KMS-11 (cell line): ENCODE measurements at regions not wholly inside any gene's neighbourhood (a gene's known extent, or its start where the extent isn't known, plus 50 kb on each side); places are given as distances from the start of the nearest gene placed in this dataset.

Source experiments
- H2AFZ ChIP-seq: fragments of 200-600 bp; sonication (generic); 2 replicates; pipeline ENCODE4 v1.6.1; 2016; ENCODE audit warnings: antibody characterized with exemption, mixed run types, low read depth
- H3K27ac ChIP-seq: fragments of 200-600 bp; sonication (generic); 2 replicates; pipeline ENCODE4 v1.6.1; 2016; ENCODE audit warnings: mild to moderate bottlenecking, mixed run types
- H3K27me3 ChIP-seq: fragments of 200-600 bp; sonication (generic); 2 replicates; pipeline ENCODE4 v1.6.1; 2017; ENCODE audit warnings: mild to moderate bottlenecking, low read depth, mixed run types, moderate library complexity; ENCODE audit not compliant: insufficient read depth
- H3K36me3 ChIP-seq: fragments of 200-600 bp; sonication (generic); 2 replicates; pipeline ENCODE4 v1.6.1; 2017; ENCODE audit warnings: mild to moderate bottlenecking, mixed run types; ENCODE audit not compliant: insufficient read depth
- H3K4me1 ChIP-seq: fragments of 200-600 bp; sonication (generic); 2 replicates; pipeline ENCODE4 v1.6.1; 2016; ENCODE audit warnings: mild to moderate bottlenecking, low read depth, mixed run types; ENCODE audit not compliant: poor library complexity, severe bottlenecking
- H3K4me2 ChIP-seq: fragments of 200-600 bp; sonication (generic); 2 replicates; pipeline ENCODE4 v1.7.0; 2016; ENCODE audit warnings: mild to moderate bottlenecking, mixed run types
- H3K4me3 ChIP-seq: fragments of 200-600 bp; sonication (generic); IDR thresholded peaks from 2 replicates; pipeline ENCODE4 v1.6.1; 2017; ENCODE audit warnings: low read depth, low read length, mixed read lengths; ENCODE audit not compliant: insufficient read depth
- H3K79me2 ChIP-seq: fragments of 200-600 bp; sonication (generic); 2 replicates; pipeline ENCODE4 v1.6.1; 2016; ENCODE audit warnings: low read depth, mixed run types; ENCODE audit not compliant: insufficient read depth
- H3K9ac ChIP-seq: fragments of 200-600 bp; sonication (generic); 2 replicates; pipeline ENCODE4 v1.6.1; 2016; ENCODE audit warnings: mild to moderate bottlenecking, mixed run types
- H4K20me1 ChIP-seq: fragments of 200-600 bp; sonication (generic); 2 replicates; pipeline ENCODE4 v1.6.1; 2016; ENCODE audit warnings: mild to moderate bottlenecking, mixed run types; ENCODE audit not compliant: insufficient read depth
- CTCF ChIP-seq: fragments of 200-600 bp; sonication (generic); conservative IDR thresholded peaks from 2 replicates; pipeline ENCODE4 v1.6.1; 2017; ENCODE audit warnings: low read depth, mild to moderate bottlenecking, antibody characterized with exemption, low read length, moderate library complexity, mixed read lengths

- no peak overlapping the region for H2AFZ ChIP-seq
- H3K36me3 ChIP-seq = no peaks in the 10 kb centered on the region
- no peak overlapping the region for H3K4me2 ChIP-seq
- no peak overlapping the region for H3K9ac ChIP-seq
- no peak overlapping the region for H3K27ac ChIP-seq
- peaks cover 13% of the 10 kb centered on the region for H3K27me3 ChIP-seq
- H3K4me3 ChIP-seq = no peak overlapping the region
- H4K20me1 ChIP-seq = no peaks in the 10 kb centered on the region
- TF ChIP-seq CTCF = no peak
- H3K4me1 ChIP-seq = peaks cover 13% of the 10 kb centered on the region
- H3K79me2 ChIP-seq = no peaks in the 10 kb centered on the region
Measured at GRCh38 chr6:167703347-167703746, 123.4 kb upstream of the AFDN start.

- no peak overlapping the region for H3K27ac ChIP-seq
- H3K4me1 ChIP-seq = peaks cover 13% of the 10 kb centered on the region
- no peak overlapping the region for H3K4me3 ChIP-seq
- H4K20me1 ChIP-seq = no peaks in the 10 kb centered on the region
- H3K4me2 ChIP-seq = no peak overlapping the region
- no peak overlapping the region for H2AFZ ChIP-seq
- H3K27me3 ChIP-seq = peaks cover 13% of the 10 kb centered on the region
- no peaks in the 10 kb centered on the region for H3K79me2 ChIP-seq
- no peaks in the 10 kb centered on the region for H3K36me3 ChIP-seq
- H3K9ac ChIP-seq = no peak overlapping the region
- no peak for TF ChIP-seq CTCF
Measured at GRCh38 chr6:167703781-167704180, 122.9 kb upstream of the AFDN start.

- no peak overlapping the region for H2AFZ ChIP-seq
- no peaks in the 10 kb centered on the region for H3K79me2 ChIP-seq
- no peaks in the 10 kb centered on the region for H3K36me3 ChIP-seq
Measured at GRCh38 chr6:167704396-167704901, 122.3 kb upstream of the AFDN start.

GRCh38 chr6:167705211-167705750 is 121.4 kb upstream of the AFDN start:
- H3K36me3 ChIP-seq = no peaks in the 10 kb centered on the region
- no peak for TF ChIP-seq CTCF
- H3K27ac ChIP-seq = no peak overlapping the region
- H3K27me3 ChIP-seq = peaks cover 13% of the 10 kb centered on the region
- H3K79me2 ChIP-seq = no peaks in the 10 kb centered on the region
- no peak overlapping the region for H2AFZ ChIP-seq
- H4K20me1 ChIP-seq = no peaks in the 10 kb centered on the region
- no peak overlapping the region for H3K4me2 ChIP-seq
- H3K4me3 ChIP-seq = no peak overlapping the region
- no peak overlapping the region for H3K9ac ChIP-seq
- peaks cover 13% of the 10 kb centered on the region for H3K4me1 ChIP-seq

More at GRCh38 chr6:167704396-167704901, 122.3 kb upstream of the AFDN start:
- no peak for TF ChIP-seq CTCF
- H3K4me2 ChIP-seq = no peak overlapping the region
- no peak overlapping the region for H3K27ac ChIP-seq
- H4K20me1 ChIP-seq = no peaks in the 10 kb centered on the region
- H3K27me3 ChIP-seq = peaks cover 13% of the 10 kb centered on the region
- no peak overlapping the region for H3K9ac ChIP-seq
- H3K4me1 ChIP-seq = peaks cover 13% of the 10 kb centered on the region
- no peak overlapping the region for H3K4me3 ChIP-seq
